PFSK-1 (cell line): ENCODE measurements at regions not wholly inside any gene's neighbourhood (a gene's known extent, or its start where the extent isn't known, plus 50 kb on each side); places are given as distances from the start of the nearest gene placed in this dataset.

Source experiments
- FOXP2 ChIP-seq: optimal IDR thresholded peaks from 2 replicates; pipeline ENCODE3; 2011; ENCODE audit warnings: borderline replicate concordance, control low read depth, inconsistent platforms; ENCODE audit not compliant: insufficient read depth; ENCODE audit errors: extremely low read length, extremely low read depth
- POLR2AphosphoS5 ChIP-seq: IDR thresholded peaks from 2 replicates; pipeline ENCODE4 v1.6.1; 2012; ENCODE audit warnings: low read depth, mild to moderate bottlenecking, control low read depth, low read length, moderate library complexity
- REST ChIP-seq, 2 experiments: IDR thresholded peaks; 2 replicates each; pipeline versions ENCODE4 v1.6.1 to v1.8.0; 2011 to 2012; ENCODE audit warnings: low read depth in 2 of 2, low read length in 2 of 2, control low read depth in 1 of 2, inconsistent platforms in 1 of 2, mild to moderate bottlenecking in 1 of 2, moderate library complexity in 1 of 2; ENCODE audit not compliant: insufficient read depth in 1 of 2
- SIN3A ChIP-seq: IDR thresholded peaks from 2 replicates; pipeline ENCODE4 v1.6.1; 2012; ENCODE audit warnings: mild to moderate bottlenecking, low read length, moderate library complexity, borderline replicate concordance; ENCODE audit not compliant: insufficient read depth
- TAF1 ChIP-seq: IDR thresholded peaks from 2 replicates; pipeline ENCODE4 v1.6.1; 2012; ENCODE audit warnings: low read length, control low read depth, borderline replicate concordance; ENCODE audit not compliant: insufficient read depth

DNA sequence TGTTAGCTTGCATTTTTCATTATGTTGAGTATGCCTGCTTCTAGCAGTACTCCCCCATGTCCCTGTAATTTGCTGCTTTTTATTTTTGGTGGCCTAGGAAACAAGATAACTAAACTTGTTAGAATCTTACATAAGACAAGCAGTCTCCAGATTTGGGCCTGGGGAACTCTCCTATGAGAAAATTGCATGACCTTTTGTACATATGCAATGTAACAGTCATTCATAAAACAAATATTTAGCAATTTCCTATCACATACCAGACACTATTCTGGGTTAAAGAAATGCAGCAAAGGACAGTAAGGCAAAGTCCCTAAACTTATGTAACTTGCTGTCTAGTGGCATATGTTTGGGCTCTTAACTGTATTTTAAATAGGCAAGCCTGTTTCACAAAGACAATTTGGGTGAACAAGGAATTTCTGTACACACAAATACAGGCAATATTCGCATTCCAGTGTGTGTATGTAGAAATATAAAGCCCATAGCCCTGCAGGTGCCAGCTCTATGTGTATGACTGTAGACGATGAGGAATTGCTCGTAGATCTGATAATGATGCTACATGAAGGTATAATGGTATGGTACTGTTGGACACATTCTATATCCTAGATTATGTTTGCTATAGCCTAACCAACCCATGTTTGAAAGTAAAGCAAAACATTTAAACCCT is 305.2 kb upstream of the CITED2 start:
- TF ChIP-seq POLR2AphosphoS5 (no peak), SIN3A (no peak)

DNA sequence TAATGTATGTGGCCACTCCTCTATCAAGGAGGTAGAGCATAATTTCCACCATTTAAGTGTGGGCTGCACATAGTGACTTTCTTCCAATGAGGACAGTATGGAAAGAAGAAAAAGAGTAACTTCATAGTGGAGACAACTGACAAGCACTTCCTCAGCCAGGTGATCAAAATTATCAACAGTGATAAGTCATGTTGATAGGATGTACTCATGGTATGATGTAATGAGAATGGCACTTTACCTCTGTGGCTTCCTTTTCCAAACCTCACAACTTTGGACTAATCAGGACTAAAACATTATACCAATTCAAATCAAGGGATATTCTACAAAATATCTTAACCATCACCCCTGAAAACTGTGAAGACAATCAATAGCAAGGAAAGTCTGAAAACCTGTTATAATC is 302.3 kb upstream of the CITED2 start:
- no peak for TF ChIP-seq TAF1
- no peak for TF ChIP-seq SIN3A
- no peak for TF ChIP-seq FOXP2
- TF ChIP-seq REST (IDR thresholded peaks at IDR 0.05; ENCODE audit: insufficient read depth in 1 of 2, low read depth in 2 of 2, low read length in 2 of 2) = no peak
- TF ChIP-seq POLR2AphosphoS5 = no peak

- no peak for TF ChIP-seq POLR2AphosphoS5
- TF ChIP-seq SIN3A = no peak
- no peak for TF ChIP-seq TAF1
- no peak for TF ChIP-seq REST (IDR thresholded peaks at IDR 0.05; ENCODE audit: insufficient read depth in 1 of 2, low read depth in 2 of 2, low read length in 2 of 2)
- TF ChIP-seq FOXP2 = no peak
Observed at GRCh38 chr6:139666284-139666683, 291.8 kb upstream of the CITED2 start.

GRCh38 chr6:139663996-139664395 is 289.5 kb upstream of the CITED2 start:
- TF ChIP-seq SIN3A (no peak), REST (IDR thresholded peaks at IDR 0.05; ENCODE audit: insufficient read depth in 1 of 2, low read depth in 2 of 2, low read length in 2 of 2) (no peak), FOXP2 (no peak), TAF1 (no peak), POLR2AphosphoS5 (no peak)

GRCh38 chr6:139659711-139660110 is 285.3 kb upstream of the CITED2 start:
- TF ChIP-seq POLR2AphosphoS5 (no peak), REST (IDR thresholded peaks at IDR 0.05; ENCODE audit: insufficient read depth in 1 of 2, low read depth in 2 of 2, low read length in 2 of 2) (no peak), TAF1 (no peak), SIN3A (no peak), FOXP2 (no peak)
